GM12878 (cell line): ENCODE measurements at regions not wholly inside any gene's neighbourhood (a gene's known extent, or its start where the extent isn't known, plus 50 kb on each side); places are given as distances from the start of the nearest gene placed in this dataset.

Experiments used
- POLR2A ChIP-seq: IDR thresholded peaks from 2 replicates; pipeline ENCODE4 v1.6.1; 2011; ENCODE audit warnings: low read depth, mild to moderate bottlenecking, low read length
- RCOR1 ChIP-seq: conservative IDR thresholded peaks from 2 replicates; pipeline ENCODE4 v1.6.1; 2012; ENCODE audit warnings: low read depth, low read length, improper control_type of control experiment
- SMAD1 ChIP-seq: fragments of 450-650 bp; IDR thresholded peaks from 2 replicates; pipeline ENCODE4 v1.6.1; 2018; ENCODE audit warnings: mild to moderate bottlenecking, low read depth; ENCODE audit not compliant: partially characterized antibody
- TCF12 ChIP-seq: IDR thresholded peaks from 2 replicates; pipeline ENCODE4 v1.6.1; 2011; ENCODE audit warnings: low read depth, mild to moderate bottlenecking, low read length

DNA sequence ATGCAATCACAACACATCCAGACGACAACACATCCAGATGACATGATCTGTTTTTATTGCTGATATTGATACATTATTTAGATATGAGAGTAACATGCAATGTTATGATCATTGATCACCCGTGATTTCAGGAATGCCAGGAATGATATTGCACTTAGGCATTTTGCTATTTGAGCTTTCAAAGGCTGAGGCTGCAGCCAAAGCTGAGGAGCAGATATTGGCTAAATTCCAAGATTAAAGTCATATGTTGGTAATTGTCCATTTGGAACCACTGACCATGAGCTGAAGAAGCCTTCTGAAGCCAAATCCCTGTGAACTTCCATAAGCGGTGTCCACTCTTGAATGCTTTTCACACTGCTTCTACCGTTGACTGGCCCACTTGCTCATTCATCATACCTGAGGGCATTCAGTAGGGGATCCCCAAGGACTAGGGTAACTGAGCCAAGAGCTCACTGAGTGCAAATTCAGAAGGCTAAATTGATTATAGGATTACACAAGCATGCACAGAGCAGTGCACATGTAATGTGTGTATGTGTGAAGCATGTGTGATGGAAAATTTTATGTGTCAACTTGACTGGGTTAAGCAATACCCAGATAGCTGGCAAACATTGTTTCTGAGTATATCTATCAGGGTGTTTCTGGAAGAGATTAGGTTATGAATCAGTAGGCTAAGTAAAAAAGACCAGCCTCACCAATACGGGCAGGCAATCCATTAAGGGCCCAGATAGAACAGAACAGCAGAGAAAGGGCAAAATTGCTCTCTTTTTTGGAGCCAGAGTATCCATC lies 92.1 kb upstream of the PLAAT1 start:
- TF ChIP-seq TCF12 (no peak), SMAD1 (no peak), RCOR1 (no peak), POLR2A (no peak)
